GM21529 (cell line): ENCODE measurements at regions not wholly inside any gene's neighbourhood (a gene's known extent, or its start where the extent isn't known, plus 50 kb on each side); places are given as distances from the start of the nearest gene placed in this dataset.
"Not testable (repeated sequence)": the region's sequence is repeated elsewhere in the genome, so short reads cannot be mapped to it uniquely, and the experiment has no call there.

ENCODE experiments used
- ATAC-seq: cut with Tn5 transposase; IDR thresholded peaks from one replicate; pipeline ENCODE4 v1.9.1; 2021; ENCODE audit not compliant: unreplicated experiment

DNA sequence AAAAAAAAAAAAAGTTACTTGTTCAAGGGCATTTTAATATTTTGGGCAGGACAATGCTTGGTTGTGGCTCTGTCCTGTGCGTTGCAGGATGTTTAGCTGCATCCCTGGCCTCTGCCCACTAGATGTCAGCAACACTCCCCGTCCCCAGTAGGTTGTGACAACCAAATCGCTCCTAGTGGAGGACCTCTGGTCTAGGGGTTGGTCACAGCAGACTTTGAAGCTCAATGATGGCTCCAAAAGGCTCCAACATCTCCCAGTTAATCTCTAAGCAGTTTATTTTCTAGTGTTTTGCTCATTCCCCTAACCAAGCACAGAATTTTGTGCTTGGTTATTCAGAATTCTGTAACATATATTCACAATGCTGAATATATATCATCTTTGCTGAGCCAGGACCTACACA lies 67.0 kb downstream of the CHRNA1 start:
- ATAC-seq: peak; percentile 91

DNA sequence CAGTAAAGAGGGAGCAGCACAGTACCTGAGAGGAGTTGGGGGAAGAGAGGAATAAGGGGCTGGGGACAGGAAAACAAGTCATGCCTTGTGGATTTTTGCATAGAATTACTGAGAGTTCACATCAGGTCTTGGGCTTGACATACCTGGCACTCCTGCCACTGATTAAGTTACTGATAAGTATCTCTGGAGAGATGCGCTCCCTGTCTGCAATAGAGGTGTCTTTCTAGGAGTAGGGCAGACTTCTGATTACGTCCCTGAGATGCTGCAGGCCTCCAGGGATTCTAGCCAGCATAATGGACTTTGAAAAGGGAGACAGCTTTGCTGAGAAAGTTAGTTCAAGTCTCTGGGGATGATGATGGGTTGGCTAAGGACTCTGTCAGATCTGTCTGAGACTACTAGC lies 69.4 kb downstream of the CHRNA1 start:
- ATAC-seq: no peak

DNA sequence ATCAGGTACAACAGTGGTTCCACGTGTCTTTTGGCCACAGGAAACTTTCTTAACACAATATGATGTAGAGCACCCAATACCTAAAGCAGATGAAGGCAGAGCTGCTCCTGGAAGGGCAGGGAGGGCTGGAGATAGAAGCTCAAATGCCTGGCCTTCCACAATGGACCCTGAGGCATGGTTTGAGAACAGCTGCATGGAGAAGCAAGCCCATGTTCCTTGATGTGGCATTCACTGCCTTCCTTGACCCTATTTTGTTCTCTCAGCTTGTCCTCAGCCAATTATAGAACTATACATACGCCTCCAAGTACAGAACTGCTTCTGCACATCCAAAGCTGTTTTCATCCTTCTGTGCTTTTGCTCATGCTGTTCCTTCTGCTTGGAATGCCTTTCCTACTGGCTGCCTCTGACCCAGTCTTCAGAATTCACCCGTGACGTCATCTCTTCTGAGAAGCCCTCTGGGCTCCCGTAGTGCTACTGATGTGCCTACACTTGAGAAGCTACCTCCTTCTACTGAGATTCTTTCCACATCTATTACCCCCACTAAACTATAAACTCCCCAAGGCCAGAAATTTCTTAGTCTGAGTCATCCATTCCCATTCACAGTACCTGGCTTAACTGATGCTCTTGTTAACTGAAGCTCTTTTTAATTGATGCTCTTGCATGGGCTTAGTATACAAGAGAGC lies 69.9 kb downstream of the CHRNA1 start:
- ATAC-seq: no peak

DNA sequence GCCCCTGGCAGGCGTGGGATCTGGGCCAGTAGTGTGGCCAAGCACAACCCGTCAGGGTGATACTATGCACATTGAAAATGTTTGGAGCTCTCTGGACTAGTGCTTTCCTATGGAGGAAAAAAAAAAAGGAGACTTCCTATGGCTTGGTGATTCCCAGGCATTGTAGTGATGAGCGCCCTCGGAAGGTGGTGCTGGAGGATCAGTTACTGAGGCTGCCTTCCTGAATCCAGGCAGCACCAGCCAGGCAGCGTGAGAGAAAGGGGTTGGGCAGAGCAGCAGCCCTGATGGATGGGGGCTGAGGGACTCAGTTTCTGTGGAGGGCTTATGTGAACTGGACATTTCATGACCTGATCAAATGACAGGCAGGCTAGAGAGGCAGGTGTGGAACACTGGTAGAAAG lies 70.9 kb downstream of the CHRNA1 start:
- no peak for ATAC-seq

DNA sequence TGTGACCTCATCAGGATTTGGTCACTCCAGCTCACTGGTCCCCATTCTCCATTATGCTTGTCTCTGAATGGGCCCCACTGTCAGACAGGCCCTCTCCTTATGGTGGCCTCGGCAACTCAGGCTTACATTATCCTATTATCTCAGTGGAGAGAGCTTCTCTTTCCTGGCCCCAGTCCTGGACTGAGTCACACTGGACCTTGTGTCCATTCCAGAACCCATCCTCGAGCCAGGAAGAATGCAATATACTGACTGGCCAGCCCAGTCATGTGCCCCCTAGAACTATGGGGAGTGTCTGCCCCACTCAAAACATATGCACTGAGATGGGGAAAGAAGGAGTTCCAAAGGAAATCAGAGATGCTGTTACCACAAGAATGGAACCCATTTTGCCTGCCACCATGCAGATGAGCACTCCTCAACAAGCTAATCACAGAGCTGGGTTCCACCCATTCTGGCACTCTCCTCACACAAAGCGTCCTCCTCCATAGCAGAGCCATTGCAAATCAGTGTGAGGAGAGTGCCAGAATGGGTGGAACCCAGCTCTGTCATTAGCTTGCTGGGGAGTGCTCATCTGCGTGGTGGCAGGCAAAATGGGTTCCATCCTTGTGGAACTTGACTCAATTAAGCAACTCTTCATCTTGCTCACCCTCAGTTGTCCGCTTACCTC lies 71.9 kb downstream of the CHRNA1 start:
- no peak for ATAC-seq

DNA sequence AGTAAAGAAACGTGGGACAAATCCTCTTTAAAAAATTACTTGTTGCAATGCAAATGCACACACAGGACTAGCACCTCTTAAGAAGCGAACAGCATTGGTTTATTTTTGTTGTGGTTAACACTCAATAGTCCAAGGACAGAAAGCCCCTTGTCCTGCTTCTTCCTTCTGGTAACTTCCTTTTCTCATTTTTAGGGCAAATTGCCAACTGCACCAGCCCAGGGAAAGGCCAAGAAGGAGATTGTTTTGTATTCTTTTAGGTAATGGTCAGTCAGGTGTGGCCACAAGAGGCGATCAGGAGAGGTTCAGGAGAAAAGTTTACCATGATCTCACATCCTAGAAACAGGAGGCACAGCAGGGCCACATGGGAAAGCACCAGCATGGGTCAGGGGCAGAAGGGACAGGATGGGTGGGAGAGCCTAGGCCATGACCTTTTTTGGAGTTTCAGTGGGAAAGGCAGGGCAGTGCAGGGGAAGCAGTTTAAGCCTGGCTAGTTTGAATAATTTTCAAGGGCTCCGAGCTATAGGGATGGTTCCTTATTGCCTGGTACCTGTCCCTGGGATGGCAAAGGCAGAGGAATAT lies 73.0 kb downstream of the CHRNA1 start:
- ATAC-seq: no peak

DNA sequence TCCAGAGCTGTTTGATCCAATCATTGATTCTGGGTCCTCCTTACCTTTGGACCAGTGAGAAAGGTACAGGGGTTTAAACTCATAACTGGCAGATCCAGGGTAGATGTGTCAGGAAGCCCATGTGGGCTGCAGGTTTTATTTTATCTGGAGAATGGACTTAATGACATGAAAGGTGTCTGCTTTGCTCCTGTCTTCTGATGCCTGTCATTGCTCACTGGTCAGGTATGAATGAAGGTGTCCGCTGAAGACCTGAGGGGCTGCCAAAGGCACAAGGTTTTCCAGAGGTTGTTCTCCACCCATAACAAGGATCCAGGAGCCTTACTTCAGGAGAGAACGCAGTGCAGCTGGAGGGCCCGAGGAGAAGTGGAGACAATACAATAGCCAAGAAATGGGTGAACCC lies 74.2 kb downstream of the CHRNA1 start:
- ATAC-seq: no peak

DNA sequence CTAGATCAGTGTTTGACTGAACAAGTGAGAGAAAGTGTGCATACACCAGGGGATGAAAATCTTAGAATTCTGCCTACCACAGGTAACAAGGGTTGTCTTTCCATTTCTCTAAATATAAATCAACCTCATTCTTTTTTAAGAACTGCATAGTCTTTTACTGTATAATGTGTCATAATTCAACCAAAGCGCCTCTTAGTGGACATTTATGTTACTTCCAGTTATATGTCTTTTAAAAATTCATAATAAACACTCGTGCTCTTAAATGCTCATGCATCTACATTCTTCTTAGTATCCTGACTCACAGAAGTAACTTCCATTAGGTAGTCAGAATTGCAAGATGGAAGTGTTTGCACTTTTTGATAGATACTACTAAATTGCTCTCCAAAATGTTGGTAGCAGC lies 76.2 kb downstream of the CHRNA1 start:
- no peak for ATAC-seq

DNA sequence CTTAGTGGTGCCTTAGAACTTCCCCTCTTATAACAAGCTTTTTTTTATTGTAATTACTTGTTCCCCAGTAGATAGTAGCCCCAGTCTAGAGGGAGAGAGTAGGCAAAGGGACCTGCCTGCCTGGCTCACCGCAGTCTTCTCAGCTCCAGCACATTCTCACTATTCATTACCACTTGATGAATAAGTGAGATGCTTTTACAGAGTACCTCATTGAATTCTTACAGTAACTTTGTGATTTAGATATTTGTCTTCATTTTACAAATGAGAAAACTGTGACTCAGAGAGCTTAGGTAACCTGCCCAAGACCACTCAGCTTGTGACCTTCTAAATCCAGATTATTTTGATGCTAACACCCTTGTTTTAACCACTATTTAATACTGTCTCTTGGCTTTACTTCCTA lies 77.8 kb downstream of the CHRNA1 start:
- no peak for ATAC-seq

DNA sequence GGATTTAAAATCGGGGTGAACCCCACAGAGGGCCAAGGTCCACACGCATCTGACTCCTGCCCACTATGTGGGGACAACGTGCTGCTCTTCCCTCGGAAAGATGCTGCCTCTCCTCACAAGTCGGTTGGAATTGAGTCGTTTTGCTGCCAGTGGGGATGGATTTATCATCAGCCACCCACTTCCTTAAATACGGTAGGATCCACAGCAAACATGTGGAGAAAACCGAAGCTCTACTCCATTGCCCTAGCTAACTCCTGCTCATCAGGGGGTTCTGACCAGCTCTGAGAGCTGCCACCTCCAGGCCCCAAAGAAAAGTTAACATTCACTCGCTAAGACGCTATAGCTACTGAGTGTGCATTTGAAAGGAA lies 80.9 kb downstream of the CHRNA1 start:
- no peak for ATAC-seq

DNA sequence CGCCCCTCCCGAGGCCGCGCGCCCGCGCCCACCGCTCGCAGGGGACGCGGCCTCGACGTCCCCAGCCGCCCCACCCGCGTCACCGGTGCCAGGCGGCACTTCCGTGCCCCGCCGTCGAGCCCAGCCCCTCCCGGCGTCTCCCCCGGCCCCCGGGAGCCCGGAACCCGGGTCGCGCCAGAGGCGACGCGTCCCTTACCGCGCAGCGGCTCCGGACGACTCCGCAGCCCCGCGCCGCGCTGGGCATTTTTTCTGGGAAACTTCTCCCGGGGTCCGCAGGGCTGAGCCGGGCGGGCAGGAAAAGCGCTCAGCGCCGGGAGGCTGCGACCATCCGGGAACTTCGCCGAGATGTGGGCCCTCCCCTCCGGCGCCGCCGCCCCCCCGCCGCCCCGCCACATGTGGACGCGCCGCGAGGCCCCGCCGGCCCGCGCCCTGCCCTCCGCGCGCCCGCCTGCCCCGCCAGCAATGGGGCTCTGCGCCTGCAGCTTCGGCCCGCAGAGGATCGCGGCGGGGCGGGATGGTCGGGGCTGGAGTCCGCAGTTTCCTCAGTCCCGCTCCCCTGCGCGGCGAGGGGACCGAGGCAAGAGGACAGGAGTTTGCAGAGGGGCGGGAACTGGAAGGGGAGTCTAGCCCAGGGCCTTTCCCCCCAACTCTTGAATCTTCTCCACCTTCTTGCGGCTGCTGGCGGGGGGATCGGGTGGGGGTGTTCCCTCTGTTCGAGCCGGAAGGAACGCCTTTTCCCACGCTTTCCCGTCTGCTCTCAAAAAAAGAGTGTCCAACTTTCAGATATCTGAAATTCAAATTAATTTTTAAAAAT lies 81.5 kb downstream of the CHRNA1 start:
- peak; percentile 62 for ATAC-seq

DNA sequence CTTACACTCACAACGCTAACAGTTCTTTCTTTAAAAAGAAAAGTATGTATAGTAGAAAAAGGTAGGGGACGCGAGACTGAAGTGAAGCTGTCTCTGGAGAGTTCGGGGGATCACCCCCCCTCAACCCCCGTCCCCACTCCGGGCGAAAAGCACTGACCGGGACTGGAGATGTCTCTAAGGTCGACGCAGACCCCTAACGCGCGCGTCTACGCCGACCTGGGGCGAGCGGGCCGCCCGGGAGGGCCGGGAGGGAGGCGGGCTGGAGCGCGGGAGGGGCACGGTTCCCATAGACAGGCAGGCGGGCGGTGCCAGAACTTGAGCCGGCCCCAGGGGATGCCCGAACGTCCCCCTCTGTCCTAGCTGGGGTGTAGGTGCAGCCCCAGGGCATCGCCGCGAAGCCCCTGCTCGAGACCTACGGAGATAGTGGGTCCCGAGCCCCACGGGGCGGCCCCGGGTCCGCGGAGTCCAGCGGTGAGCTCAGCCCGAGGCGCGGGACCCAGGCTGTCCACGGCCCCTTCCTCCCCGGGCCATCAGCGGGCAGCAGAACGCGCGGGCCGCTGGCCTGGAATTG lies 82.2 kb downstream of the CHRNA1 start:
- peak; percentile 44 for ATAC-seq

DNA sequence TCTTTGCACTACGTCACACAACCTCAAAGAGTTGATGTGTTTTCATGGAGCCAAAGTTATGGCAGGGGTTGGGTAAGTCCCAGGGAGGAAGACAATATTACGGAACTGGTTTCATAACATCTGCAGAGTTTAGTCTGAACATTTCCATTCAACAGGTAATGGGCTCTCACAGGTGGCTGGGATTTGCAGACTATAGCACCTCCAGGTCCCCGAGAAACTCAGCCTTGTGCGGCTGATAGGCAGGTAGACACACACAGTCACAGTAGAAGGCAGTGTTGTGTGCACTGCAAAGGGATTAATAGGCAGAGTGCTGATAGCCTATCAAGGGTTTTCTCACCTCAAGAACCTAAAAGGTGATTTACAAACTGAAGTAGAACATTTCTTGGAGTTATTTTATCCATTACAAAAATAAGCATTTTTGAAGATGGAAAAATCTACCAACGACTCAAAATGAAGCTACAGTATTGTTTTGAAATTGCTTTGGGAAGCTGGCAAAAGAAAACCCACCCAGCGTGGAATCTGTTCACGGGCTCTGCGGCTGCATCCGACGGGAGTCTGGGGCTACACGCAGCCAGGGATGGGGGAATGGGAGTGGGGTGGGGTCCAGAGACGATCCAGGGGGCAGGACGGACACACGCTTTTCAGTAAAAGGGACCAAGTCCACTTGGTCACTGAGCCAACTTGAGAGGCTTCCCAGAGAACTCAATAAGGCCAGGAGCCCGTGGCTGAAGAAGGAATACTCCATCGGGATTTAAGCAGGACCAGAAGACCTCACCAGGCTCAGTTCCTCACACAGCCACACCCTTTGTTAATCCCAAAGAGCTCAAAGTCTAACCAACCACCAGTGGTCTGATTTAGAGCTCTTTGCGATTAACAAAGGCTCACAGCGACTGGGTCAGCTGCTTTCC lies 82.9 kb downstream of the CHRNA1 start:
- no peak for ATAC-seq

DNA sequence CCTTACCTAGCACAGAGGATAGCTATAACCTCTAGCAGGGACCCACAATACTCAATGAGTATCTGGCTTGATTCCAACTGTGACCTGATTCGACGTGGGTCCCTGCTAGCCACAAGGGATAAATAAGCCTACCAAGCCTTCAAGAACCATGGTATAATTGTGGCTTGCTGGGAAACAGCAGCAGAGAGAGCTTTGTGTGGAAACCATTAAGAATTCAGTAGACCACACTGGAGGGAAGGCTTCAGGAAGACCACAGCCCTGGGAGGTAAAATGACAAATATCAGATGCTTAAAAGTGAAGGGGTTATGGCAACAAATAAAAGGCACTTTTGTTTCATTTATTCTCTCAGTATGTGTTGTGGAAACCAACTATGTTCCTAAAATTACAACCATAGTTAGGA lies 82.6 kb upstream of the WIPF1 start:
- ATAC-seq: no peak

DNA sequence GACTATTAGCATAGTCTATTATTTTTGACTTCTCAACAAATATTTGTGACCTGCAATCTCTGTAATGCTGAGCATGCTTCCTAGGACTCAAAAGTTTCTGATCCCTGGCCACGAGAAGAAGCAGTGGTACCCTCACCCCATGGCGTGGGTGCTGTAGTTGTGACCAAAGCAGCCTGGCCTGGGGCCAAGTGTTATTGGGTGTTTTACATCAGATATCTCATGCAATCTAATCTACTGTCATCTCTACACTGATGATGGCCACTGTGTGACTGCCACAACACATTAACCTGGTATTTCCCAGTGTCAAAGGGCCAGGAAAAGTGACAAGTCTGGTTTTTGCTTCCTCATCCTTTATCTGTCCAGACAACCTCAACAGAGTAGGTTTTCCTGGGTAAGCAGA lies 80.8 kb upstream of the WIPF1 start:
- no peak for ATAC-seq

DNA sequence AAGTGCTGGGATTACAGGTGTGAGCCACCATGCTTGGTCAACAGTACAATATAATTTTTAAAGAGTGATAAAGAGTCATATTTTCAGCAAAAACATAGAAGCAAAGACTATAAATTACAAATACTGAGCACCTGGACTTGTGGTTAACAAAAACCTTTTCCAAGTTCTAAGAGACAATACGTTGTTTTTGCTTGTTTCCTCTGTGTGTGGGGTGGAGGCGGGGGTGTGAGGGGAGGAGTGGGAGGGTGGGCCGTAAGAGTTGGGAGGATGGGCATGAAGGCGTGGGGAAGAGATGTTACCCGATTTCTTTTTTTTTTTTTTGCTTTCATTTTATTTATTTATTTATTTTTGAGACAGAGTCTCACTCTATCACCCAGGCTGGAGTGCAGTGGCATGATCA lies 78.0 kb upstream of the WIPF1 start:
- ATAC-seq: no peak

DNA sequence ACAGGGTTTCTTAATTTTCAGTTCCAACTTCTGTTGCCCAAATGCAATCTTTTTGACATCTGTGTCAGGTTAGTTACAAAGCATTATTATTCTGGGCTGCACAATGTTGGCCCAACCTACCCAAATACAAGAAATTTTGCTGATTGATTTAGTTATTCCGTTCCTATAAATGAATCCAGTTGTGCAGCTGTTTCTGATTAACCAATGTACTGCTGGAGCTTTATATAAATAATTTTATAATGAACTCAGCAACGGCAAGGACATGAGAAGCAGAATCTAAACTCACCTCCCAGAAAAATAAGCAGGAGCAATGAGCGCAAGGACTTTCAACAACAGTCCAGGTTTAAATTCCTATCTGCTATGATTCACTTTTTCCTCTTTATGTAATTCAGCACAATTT lies 76.3 kb upstream of the WIPF1 start:
- ATAC-seq: no peak

DNA sequence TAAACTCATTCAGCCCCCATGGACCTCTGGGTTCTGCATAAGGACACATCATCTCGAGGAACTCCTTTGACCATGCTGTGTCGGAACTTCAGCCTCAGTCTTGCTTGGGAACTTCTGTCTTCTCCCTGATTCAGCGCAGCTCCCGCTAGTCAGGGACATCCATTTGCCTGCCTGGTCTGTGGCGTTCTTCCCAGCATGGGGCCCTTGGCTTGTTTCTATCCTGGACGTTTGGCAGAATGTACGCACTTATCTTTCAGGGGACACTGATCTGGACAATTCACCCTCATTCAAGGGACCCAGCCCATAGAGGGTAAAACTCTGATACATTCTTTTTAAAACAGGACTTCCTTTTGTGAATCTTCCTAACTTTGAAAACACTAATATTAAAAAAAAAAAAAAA lies 75.8 kb upstream of the WIPF1 start:
- no peak for ATAC-seq

DNA sequence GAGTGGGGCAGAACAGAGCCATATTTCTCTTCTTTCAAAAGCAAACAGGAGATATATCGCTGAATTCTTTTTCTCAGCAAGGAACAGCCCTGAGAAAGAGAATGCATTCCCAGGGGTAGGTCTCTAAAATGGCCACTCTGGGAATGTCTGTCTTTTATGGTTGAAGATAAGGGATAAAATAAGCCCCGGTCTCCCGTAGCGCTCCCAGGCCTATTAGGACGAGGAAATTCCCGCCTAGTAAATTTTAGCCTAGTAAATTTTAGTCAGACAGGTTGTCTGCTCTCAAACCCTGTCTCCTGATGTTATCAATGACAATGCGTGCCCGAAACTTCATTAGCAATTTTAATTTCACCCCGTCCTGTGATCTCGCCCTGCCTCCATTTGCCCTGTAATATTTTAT lies 73.9 kb upstream of the WIPF1 start:
- ATAC-seq: not testable (repeated sequence)

DNA sequence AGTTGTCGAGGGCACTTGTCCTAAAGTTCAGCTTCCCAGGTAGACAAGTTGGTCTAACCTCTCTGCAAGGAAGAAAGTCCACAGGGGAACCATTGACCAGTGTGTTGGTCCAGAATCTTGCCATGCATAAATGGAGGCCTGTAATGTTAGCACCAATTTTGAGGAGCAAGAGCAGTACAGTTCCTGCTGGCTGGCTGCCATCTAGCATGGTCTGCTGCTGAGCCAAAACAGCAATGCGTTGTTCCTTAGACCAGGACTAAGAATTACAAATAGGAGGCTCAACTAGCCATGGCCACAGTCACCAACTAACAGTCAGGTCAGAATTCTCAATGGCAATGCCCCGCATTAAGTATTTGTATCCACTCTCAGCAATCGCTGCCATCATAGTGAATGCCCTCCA lies 72.8 kb upstream of the WIPF1 start:
- ATAC-seq: no peak

DNA sequence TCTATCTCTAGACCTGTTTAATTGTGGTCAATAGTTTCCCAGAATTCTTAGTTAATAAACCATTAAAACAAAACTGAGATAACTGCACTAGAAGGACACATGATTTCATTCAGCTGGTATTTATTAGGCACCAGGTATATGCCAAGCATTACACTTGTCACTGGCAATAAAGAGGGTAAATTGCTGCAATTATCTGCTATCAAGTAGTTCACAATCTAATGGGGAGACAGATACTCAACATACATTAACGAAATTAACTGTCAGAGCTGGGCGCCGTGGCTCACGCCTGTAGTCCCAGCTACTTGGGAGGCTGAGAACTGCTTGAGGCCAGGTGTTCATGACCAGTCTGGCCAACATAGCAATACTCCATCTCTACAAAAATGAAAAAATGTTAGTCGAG lies 71.7 kb upstream of the WIPF1 start:
- no peak for ATAC-seq
